Kidney tubule cell (primary cell): ENCODE measurements at regions not wholly inside any gene's neighbourhood (a gene's known extent, or its start where the extent isn't known, plus 50 kb on each side); places are given as distances from the start of the nearest gene placed in this dataset.

Experiments
- DNase-seq: peaks from one replicate; pipeline ENCODE4 v3.0.0-alpha.2; 2018; ENCODE audit warnings: low spot score

- no peak for DNase-seq
Measured at GRCh38 chr18:3358310-3358709, 91.7 kb upstream of the TGIF1 start.

- DNase-seq: no peak
Measured at GRCh38 chr18:3360211-3360610, 89.8 kb upstream of the TGIF1 start.

- DNase-seq: peak; percentile 9
Measured at GRCh38 chr18:3367491-3368091, 82.4 kb upstream of the TGIF1 start.

- DNase-seq: peak; percentile 46
Measured at GRCh38 chr18:3368193-3368592, 81.8 kb upstream of the TGIF1 start.

GRCh38 chr18:3379685-3380084, 70.3 kb upstream of the TGIF1 start:
- DNase-seq: no peak

GRCh38 chr18:3380384-3380961, 69.5 kb upstream of the TGIF1 start:
- peak; percentile 89 for DNase-seq

GRCh38 chr18:3383381-3383915, 66.5 kb upstream of the TGIF1 start:
- no peak for DNase-seq

- DNase-seq: peak; percentile 48
Measured at GRCh38 chr18:3384664-3385563, 65.1 kb upstream of the TGIF1 start.

GRCh38 chr18:3388323-3388722, 61.6 kb upstream of the TGIF1 start:
- no peak for DNase-seq

GRCh38 chr18:3388980-3389379, 61.0 kb upstream of the TGIF1 start:
- DNase-seq: peak; percentile 79

- no peak for DNase-seq
Measured at GRCh38 chr18:3389977-3390376, 60.0 kb upstream of the TGIF1 start.

- DNase-seq: no peak
Measured at GRCh38 chr18:3391704-3392466, 58.1 kb upstream of the TGIF1 start.

GRCh38 chr18:3392467-3392855, 57.5 kb upstream of the TGIF1 start:
- DNase-seq: no peak

GRCh38 chr18:3394648-3395047, 55.3 kb upstream of the TGIF1 start:
- DNase-seq: no peak

GRCh38 chr18:3395466-3395865, 54.5 kb upstream of the TGIF1 start:
- no peak for DNase-seq

- DNase-seq: no peak
Measured at GRCh38 chr18:3397031-3397750, 52.8 kb upstream of the TGIF1 start.

- DNase-seq: no peak
Measured at GRCh38 chr18:3397786-3398185, 52.2 kb upstream of the TGIF1 start.
